Panc1 (cell line): ENCODE measurements at regions not wholly inside any gene's neighbourhood (a gene's known extent, or its start where the extent isn't known, plus 50 kb on each side); places are given as distances from the start of the nearest gene placed in this dataset.

Source experiments
- ATAC-seq: fragments of 200-7000 bp; cut with Tn5 transposase; 2 replicates; pipeline ENCODE4 v1.9.1; 2020; ENCODE audit warnings: mild to moderate bottlenecking, moderate library complexity
- BruUV-seq: library from RNA; stranded (reverse); fragments of 400-500 nt; replicated peaks from 2 replicates; lab custom pipeline; 2021; lab: Mats Ljungman, UMichigan
- CTCF ChIA-PET: fragments of 300-600 bp; sonication (Branson Sonifier 250); formaldehyde crosslinking; loops from one replicate; lab custom pipeline; 2022; ENCODE audit warnings: antibody characterized with exemption; lab: Charles Lee
- POLR2A ChIA-PET: fragments of 300-600 bp; sonication (Branson Sonifier 250); formaldehyde crosslinking; loops from one replicate; lab custom pipeline; 2022; ENCODE audit warnings: antibody characterized with exemption; lab: Charles Lee
- DNase-seq: peaks from one replicate; pipeline ENCODE4 v3.0.0-alpha.2; 2010; ENCODE audit warnings: low read depth, low spot score
- H3K27ac ChIP-seq: 2 replicates; pipeline ENCODE4 v1.5.1; 2011; ENCODE audit warnings: mild to moderate bottlenecking, low read length, inconsistent platforms
- H3K27me3 ChIP-seq: fragments of 200-500 bp; sonication (Bioruptor generic); 2 replicates; pipeline ENCODE4 v1.6.0; 2014; ENCODE audit warnings: low read length, inconsistent platforms; ENCODE audit not compliant: control insufficient read depth, insufficient read depth
- H3K36me3 ChIP-seq: fragments of 200-500 bp; sonication (Bioruptor generic); 2 replicates; pipeline ENCODE4 v1.5.1; 2014; ENCODE audit warnings: inconsistent platforms, mild to moderate bottlenecking, low read length, moderate library complexity; ENCODE audit not compliant: control insufficient read depth, insufficient read depth
- H3K4me1 ChIP-seq: 2 replicates; pipeline ENCODE4 v1.5.1; 2011; ENCODE audit warnings: inconsistent platforms, mild to moderate bottlenecking, low read length, moderate library complexity; ENCODE audit not compliant: control insufficient read depth, insufficient read depth
- H3K4me3 ChIP-seq, 2 experiments: 2 replicates each; pipeline ENCODE4 v1.5.1; 2011 to 2012; ENCODE audit warnings: low read depth in 2 of 2, low read length in 2 of 2, mild to moderate bottlenecking in 2 of 2, inconsistent platforms in 1 of 2, moderate library complexity in 1 of 2
- H3K9me3 ChIP-seq: fragments of 200-500 bp; sonication (Bioruptor generic); 2 replicates; pipeline ENCODE4 v1.5.1; 2014; ENCODE audit warnings: low read depth, mild to moderate bottlenecking, inconsistent platforms, low read length, moderate library complexity; ENCODE audit not compliant: control insufficient read depth, insufficient read depth
- CTCF ChIP-seq: fragments of 450-650 bp; IDR thresholded peaks from 2 replicates; pipeline ENCODE4 v1.5.1; 2017; ENCODE audit warnings: mild to moderate bottlenecking
- POLR2AphosphoS5 ChIP-seq: IDR thresholded peaks from 2 replicates; pipeline ENCODE4 v1.6.1; 2012; ENCODE audit warnings: mild to moderate bottlenecking, low read depth, low read length, moderate library complexity
- REST ChIP-seq, 2 experiments: IDR thresholded peaks; 2 replicates each; pipeline ENCODE4 v1.6.1; 2011 to 2012; ENCODE audit warnings: low read depth in 2 of 2, control low read depth in 1 of 2, low read length in 1 of 2, mild to moderate bottlenecking in 1 of 2, moderate library complexity in 1 of 2; ENCODE audit not compliant: insufficient read depth in 1 of 2
- SIN3A ChIP-seq: IDR thresholded peaks from 2 replicates; pipeline ENCODE4 v1.6.1; 2012; ENCODE audit warnings: low read depth, mild to moderate bottlenecking, low read length, moderate library complexity, borderline replicate concordance; ENCODE audit not compliant: insufficient read depth
- TCF7L2 ChIP-seq: IDR thresholded peaks from 2 replicates; pipeline ENCODE4 v1.6.1; 2011; ENCODE audit warnings: mild to moderate bottlenecking, low read depth, low read length, inconsistent platforms
- in situ Hi-C: cut with HindIII; loops from 2 replicates; pipeline ENCODE4 v1.10.0; 2016; ENCODE audit warnings: low sequenced_read_pairs, low pct_unique_long_range_greater_than_20kb
- intact Hi-C: fragments of 100-400 bp; cut with micrococcal nuclease; formaldehyde crosslinking; loops from one replicate; pipeline ENCODE4 v1.10.0; 2022; ENCODE audit not compliant: unreplicated experiment

- intact Hi-C loops: no loop called here
- no TSS peak for BruUV-seq
- Histone ChIP-seq H3K36me3 (no peaks in the 10 kb centered on the region), H3K27ac (no peak overlapping the region), H3K4me1 (no peaks in the 10 kb centered on the region), H3K4me3 (no peak overlapping the region), H3K27me3 (no peaks in the 10 kb centered on the region), H3K9me3 (no peaks in the 10 kb centered on the region)
- ChIA-PET POLR2A (no interaction called here), CTCF (no interaction called here)
- TF ChIP-seq CTCF (no peak), TCF7L2 (no peak), SIN3A (no peak), REST (IDR thresholded peaks at IDR 0.05; ENCODE audit: insufficient read depth in 1 of 2, low read depth in 2 of 2, low read length in 1 of 2) (no peak), POLR2AphosphoS5 (no peak)
- no peak for DNase-seq
- in situ Hi-C loops: no loop called here
- no peak for ATAC-seq
These were observed 1554.9 kb downstream of the SI start for GRCh38 chr3:163523375-163523774.

GRCh38 chr3:163521261-163521660, 1557.0 kb downstream of the SI start:
- in situ Hi-C loops: no loop called here

More at GRCh38 chr3:163521261-163521660, 1557.0 kb downstream of the SI start:
- no peaks in the 10 kb centered on the region for H3K9me3 ChIP-seq
- H3K36me3 ChIP-seq: no peaks in the 10 kb centered on the region
- H3K4me1 ChIP-seq: no peaks in the 10 kb centered on the region
- ChIA-PET POLR2A (no interaction called here), CTCF (no interaction called here)
- no peak for TF ChIP-seq TCF7L2
- TF ChIP-seq REST (IDR thresholded peaks at IDR 0.05; ENCODE audit: insufficient read depth in 1 of 2, low read depth in 2 of 2, low read length in 1 of 2): no peak
- TF ChIP-seq CTCF: no peak
- TF ChIP-seq POLR2AphosphoS5: no peak
- DNase-seq: no peak
- H3K27me3 ChIP-seq: no peaks in the 10 kb centered on the region
- no TSS peak for BruUV-seq
- intact Hi-C loops: no loop called here
- ATAC-seq: no peak
- H3K27ac ChIP-seq: no peak overlapping the region
- no peak overlapping the region for H3K4me3 ChIP-seq
